ENCODE measurements at regions not wholly inside any gene's neighbourhood (a gene's known extent, or its start where the extent isn't known, plus 50 kb on each side); places are given as distances from the start of the nearest gene placed in this dataset.

GRCh38 chr17:36727577-36727976, 126.2 kb downstream of the MRM1 start (continued):
- TF ChIP-seq CHD7 (IDR thresholded peaks at IDR 0.05; ENCODE audit: insufficient replicate concordance, low read length) (no peak), CREB1 (IDR thresholded peaks at IDR 0.05) (no peak), GABPA (IDR thresholded peaks at IDR 0.05; ENCODE audit: borderline replicate concordance, insufficient read depth, low read length) (no peak), CBX8 (IDR thresholded peaks at IDR 0.05; ENCODE audit: borderline replicate concordance, low read depth, low read length) (no peak), TBP (IDR thresholded peaks at IDR 0.05; ENCODE audit: low read depth, low read length) (no peak), ATF3 (IDR thresholded peaks at IDR 0.05; ENCODE audit: insufficient read depth, low read depth, low read length) (no peak), RFX5 (IDR thresholded peaks at IDR 0.05; ENCODE audit: borderline replicate concordance, low read depth, low read length) (no peak), CBX5 (IDR thresholded peaks at IDR 0.05; ENCODE audit: low read depth, low read length) (no peak), JUND (IDR thresholded peaks at IDR 0.05; ENCODE audit: low read length) (no peak)
